ENCODE measurements at regions not wholly inside any gene's neighbourhood (a gene's known extent, or its start where the extent isn't known, plus 50 kb on each side); places are given as distances from the start of the nearest gene placed in this dataset.

DNA sequence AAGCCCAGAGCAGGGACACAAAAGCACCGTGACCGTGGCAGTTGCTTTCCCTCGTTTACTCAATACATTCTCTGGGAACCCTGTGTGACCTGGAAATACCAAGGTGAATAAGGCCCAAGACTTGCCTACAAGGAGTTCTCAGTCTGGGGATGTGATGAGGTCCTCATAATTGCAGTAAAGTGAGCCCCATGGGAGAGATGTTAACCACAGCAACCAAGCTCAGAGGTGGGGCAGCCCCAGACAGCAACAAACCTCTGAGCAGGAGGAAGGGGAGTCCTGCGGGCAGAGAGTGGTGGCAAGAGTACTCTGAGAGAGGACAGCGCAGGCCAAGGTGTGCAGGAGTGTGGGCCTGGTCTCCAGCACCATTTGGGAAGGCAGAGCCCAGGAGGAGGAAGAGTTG, 91.6 kb downstream of the TTC32 start:
- no peak for TF ChIP-seq CTCF (IDR thresholded peaks at IDR 0.05)
- Mint-ChIP-seq H3K36me3 (ENCODE audit: low read depth) (no peaks in the 10 kb centered on the region), H3K27me3 (ENCODE audit: insufficient read depth) (peaks cover 6% of the 10 kb centered on the region), H3K9me3 (no peaks in the 10 kb centered on the region), H3K27ac (no peak overlapping the region), H3K4me1 (ENCODE audit: low read depth) (no peaks in the 10 kb centered on the region; the same call in 1 of the 2 replicates), H3K4me3 (no peak overlapping the region)
- no peak for DNase-seq

- H3K4me1 Mint-ChIP-seq (ENCODE audit: low read depth) = no peaks in the 10 kb centered on the region; the same call in 1 of the 2 replicates
- H3K9me3 Mint-ChIP-seq = no peaks in the 10 kb centered on the region
- peaks cover 6% of the 10 kb centered on the region for H3K27me3 Mint-ChIP-seq (ENCODE audit: insufficient read depth)
- TF ChIP-seq CTCF (IDR thresholded peaks at IDR 0.05) = no peak
- H3K27ac Mint-ChIP-seq = no peak overlapping the region
- no peaks in the 10 kb centered on the region for H3K36me3 Mint-ChIP-seq (ENCODE audit: low read depth)
- no peak for DNase-seq
- H3K4me3 Mint-ChIP-seq = no peak overlapping the region
These were observed 92.6 kb downstream of the TTC32 start for GRCh38 chr2:19809206-19809605.

- Mint-ChIP-seq H3K27me3 (ENCODE audit: insufficient read depth) (peaks cover 11% of the 10 kb centered on the region), H3K4me3 (no peak overlapping the region), H3K36me3 (ENCODE audit: low read depth) (no peaks in the 10 kb centered on the region), H3K9me3 (no peaks in the 10 kb centered on the region), H3K4me1 (ENCODE audit: low read depth) (peaks cover 7% of the 10 kb centered on the region), H3K27ac (no peak overlapping the region)
- DNase-seq = no peak
- TF ChIP-seq CTCF (IDR thresholded peaks at IDR 0.05) = no peak
These were observed 93.9 kb downstream of the TTC32 start for GRCh38 chr2:19807866-19808265.

DNA sequence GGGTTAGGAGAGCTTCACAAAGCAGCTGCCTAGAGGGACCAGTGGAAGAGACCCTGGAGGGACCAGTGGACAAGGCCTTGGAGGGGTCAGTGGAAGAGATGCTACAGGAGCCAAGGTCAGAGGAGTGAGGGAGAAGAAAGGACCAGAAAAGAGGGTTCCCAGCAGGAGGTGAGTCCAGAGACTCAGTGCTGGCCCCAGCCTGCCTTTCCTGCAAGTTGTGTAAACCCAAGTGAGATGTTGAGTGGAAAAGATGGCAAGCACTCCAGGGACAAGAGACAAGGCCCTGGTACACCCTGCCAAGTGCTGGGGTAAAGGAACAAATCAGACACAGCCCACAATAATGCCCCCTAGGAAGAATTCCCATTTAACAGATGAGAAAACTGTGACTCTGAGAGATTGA, 94.4 kb downstream of the TTC32 start:
- H3K36me3 Mint-ChIP-seq (ENCODE audit: low read depth) = no peaks in the 10 kb centered on the region
- H3K9me3 Mint-ChIP-seq = no peaks in the 10 kb centered on the region
- DNase-seq = no peak
- TF ChIP-seq CTCF (IDR thresholded peaks at IDR 0.05) = no peak
- H3K27me3 Mint-ChIP-seq (ENCODE audit: insufficient read depth) = peaks cover 11% of the 10 kb centered on the region
- no peak overlapping the region for H3K4me3 Mint-ChIP-seq
- H3K27ac Mint-ChIP-seq = no peak overlapping the region
- H3K4me1 Mint-ChIP-seq (ENCODE audit: low read depth) = peaks cover 12% of the 10 kb centered on the region

DNA sequence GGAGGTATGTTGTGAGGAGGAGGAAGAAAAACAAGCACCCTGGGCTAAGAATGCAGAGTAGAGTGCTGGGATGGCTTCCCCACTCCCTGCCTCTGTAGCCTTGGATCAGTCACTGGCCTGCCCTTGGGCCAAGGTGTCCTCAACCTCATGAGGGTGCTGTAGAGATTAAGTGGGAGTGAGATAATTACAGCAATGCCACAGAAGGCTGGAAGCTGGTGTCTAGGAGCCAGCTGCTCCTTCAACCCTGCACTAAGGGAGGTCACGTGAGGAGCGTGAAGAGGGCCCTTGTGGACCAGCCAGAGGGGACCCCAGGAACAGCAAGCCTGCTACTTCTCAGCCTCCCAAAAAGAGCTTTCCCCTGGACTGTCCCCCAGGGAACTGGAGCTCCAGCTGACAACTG, 95.2 kb downstream of the TTC32 start:
- no peak for TF ChIP-seq CTCF (IDR thresholded peaks at IDR 0.05)
- H3K27ac Mint-ChIP-seq = no peak overlapping the region

DNA sequence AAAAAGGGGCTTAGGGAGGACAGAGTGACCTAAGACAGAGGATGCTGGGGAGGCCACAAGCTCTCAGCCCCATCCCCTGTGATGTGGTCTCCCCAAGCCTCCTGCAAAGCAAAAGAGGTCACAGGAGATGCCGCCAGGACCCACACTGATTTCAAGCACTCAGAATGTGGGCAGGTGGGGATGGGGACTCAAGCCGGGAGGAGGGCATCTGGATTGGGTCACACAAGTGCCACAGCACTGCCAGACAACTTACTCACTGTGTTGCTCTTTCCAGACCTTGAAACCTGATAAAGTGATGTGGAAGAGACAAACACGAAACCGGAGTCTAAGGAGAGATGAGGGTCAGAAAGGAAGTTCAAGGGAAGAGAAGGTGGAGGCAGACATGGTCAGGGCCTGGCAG, 95.7 kb downstream of the TTC32 start:
- DNase-seq = no peak
- no peak for TF ChIP-seq CTCF (IDR thresholded peaks at IDR 0.05)
- no peaks in the 10 kb centered on the region for H3K9me3 Mint-ChIP-seq
- peaks cover 11% of the 10 kb centered on the region for H3K27me3 Mint-ChIP-seq (ENCODE audit: insufficient read depth)
- peaks cover 24% of the 10 kb centered on the region for H3K4me1 Mint-ChIP-seq (ENCODE audit: low read depth)
- H3K27ac Mint-ChIP-seq = no peak overlapping the region
- no peaks in the 10 kb centered on the region for H3K36me3 Mint-ChIP-seq (ENCODE audit: low read depth)
- H3K4me3 Mint-ChIP-seq = no peak overlapping the region

More for the DNA sequence above, 95.2 kb downstream of the TTC32 start:
- H3K4me3 Mint-ChIP-seq = no peak overlapping the region
- H3K9me3 Mint-ChIP-seq = no peaks in the 10 kb centered on the region
- no peaks in the 10 kb centered on the region for H3K36me3 Mint-ChIP-seq (ENCODE audit: low read depth)
- DNase-seq = no peak
- peaks cover 11% of the 10 kb centered on the region for H3K27me3 Mint-ChIP-seq (ENCODE audit: insufficient read depth)
- H3K4me1 Mint-ChIP-seq (ENCODE audit: low read depth) = peaks cover 19% of the 10 kb centered on the region
